ENCODE measurements at regions not wholly inside any gene's neighbourhood (a gene's known extent, or its start where the extent isn't known, plus 50 kb on each side); places are given as distances from the start of the nearest gene placed in this dataset.

- no peak for DNase-seq (ENCODE audit: low spot score)
These were observed 56.6 kb upstream of the PRDM11 start for GRCh38 chr11:45089676-45090499.

DNA sequence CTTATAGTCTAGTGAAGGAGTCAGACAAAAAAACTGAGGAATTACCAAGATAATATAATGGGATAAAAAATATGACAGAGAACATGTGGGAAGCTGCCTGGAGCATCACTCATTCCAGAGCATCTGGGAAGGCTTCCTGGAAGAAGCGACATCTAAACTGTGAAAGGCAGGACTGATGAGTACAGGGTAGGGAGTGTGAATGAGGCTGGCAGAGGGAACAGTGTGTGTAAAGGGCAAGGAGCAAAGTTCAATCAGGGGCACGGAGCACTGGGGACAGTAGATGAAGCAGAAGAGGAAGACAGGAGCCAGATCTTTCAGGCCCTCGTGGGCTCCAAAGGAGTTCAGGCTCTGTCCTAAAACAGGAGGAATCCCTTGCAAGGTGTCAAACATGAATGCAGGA, 55.8 kb upstream of the PRDM11 start:
- DNase-seq (ENCODE audit: low spot score) = no peak

DNA sequence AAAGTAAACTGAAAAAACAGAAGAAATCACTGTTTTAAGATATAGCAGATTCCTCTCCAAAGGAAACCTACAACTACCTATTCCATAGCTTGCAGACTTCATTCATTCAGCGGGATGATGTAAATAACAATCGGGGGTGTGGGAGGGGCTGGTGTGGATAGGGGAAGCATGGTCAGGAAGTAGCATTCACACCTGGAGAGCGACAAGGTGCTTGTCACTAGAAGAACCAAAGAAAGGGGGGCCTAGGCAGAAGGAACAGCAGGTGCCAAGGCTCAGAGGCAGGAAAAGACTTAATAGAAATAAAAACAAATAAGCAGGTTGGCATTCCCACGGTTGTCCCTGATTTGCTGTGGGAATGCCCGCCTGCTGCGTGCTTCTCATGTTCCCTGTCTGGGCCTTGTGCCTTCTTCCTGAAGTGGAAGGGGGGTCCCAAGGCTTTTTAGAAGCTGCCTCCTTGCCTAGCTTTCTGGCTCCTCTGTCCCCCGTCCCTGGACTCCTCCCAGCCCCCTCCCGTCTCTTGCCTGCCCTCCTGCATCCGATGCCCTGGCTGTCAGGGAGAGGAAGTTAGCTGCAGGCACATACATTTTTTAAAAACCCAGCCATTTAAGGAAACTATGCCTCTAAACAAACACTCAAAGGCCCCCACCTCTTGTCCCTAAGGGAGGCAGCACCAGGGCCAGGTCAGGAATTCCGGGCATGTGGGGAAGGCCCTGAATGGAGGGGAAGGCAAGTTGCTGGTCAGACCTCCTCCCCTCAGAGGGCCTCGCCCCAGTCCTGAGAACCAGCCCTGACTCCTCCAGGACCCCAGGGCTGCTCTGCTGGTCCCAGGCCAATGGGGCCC, 54.7 kb upstream of the PRDM11 start:
- no peak for DNase-seq (ENCODE audit: low spot score)

GRCh38 chr11:45092404-45092785, 54.0 kb upstream of the PRDM11 start:
- no peak for DNase-seq (ENCODE audit: low spot score)

- peak; percentile 10 for DNase-seq (ENCODE audit: low spot score)
These were observed 53.3 kb upstream of the PRDM11 start for GRCh38 chr11:45092901-45093760.

DNA sequence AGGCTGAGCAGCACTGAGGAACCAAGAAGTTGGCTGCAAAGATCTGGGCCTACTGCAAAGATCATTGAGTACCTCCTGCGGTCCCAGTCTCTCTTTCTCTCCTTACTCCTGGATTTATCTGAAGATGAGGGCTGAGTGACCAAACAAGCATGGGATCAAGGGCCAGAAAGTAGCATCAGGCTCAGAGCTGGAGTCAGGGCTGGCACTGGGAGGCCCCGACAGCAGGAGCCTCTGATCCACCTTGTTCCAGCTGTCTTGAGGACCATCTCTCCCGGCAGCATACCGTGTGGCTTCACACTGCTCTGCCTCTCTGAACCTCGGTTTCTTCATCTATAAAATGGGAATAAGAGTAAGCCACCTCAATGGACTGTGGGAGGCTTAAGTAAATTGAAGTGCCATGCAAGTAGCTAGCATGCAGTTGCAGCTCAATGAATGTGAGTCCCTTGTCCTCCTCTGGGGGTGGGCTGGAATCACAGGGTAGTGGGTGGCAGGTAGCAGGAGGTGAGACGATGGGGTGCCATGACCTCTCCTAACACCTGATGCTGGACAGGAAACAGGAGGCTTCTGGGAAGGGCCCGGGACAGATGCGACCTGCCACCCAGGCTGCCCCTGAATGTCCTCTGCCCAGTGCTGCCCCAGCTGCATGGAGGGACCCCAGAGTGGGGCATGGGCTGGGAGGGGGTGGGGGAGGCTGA, 52.5 kb upstream of the PRDM11 start:
- DNase-seq (ENCODE audit: low spot score) = no peak

DNA sequence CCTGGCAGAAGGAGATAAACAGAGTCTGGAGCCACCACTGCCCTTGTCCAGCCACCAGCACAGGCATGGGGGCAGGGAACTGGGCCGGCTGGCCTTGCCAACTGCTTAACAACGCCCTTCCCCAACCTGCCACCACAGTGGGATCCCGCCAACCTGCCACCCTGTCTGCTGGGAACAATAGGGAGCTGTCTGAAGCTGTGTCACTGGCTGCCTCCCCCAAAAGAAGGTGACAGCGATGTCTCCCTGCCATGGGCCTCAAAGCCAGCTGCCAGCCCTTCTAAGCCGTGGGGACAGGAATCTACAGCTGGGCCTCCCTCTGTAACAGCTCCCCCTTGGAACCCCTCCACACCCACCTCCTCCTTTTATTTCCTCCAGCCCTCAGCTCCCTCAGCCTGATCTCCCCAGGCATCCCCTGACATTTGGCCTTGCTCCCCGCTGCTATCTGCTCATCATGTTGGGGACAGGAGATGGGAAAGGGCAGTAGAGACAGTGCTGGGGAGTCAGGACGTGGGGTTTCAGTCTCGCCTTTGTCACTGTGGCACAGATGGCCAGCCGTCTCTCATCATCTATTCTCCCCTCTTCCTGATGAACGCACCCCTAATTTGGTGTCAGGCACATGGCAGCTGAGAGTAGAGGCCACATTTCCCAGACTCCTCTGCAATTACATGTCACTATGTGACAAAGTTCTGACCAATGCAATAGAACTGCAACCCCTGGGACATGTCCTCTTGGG, 51.3 kb upstream of the PRDM11 start:
- no peak for DNase-seq (ENCODE audit: low spot score)

DNA sequence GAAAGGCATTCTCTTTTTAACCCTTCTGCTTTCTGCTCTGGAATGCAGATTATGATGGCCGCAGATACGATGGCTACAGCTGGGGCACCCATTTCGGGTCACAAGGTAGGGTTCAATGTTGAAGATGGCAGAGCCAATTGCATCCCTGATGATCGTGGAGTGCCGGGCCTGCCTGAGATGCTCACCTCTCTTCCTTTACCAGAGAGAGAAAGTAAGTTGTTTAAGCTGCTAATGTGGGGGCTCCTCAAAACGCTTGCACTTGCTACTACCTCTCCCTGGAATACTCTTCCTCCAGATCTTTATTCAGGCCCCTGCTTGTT, 50.8 kb upstream of the PRDM11 start:
- DNase-seq (ENCODE audit: low spot score) = no peak

- DNase-seq (ENCODE audit: low spot score) = no peak
These were observed 49.8 kb upstream of the PRDM11 start for GRCh38 chr11:45096636-45097035.

Measured in activated CD4-positive, alpha-beta T cell treated with anti-CD3 and anti-CD28 coated beads, Interleukin-2, Interleukin-4, amounts not matched to agents 100 ng/mL and 50 ng/mL, durations not matched to agents 16 hours and 8 hours (primary cell).